Prostate gland (tissue), 2 donors: ENCODE measurements at regions not wholly inside any gene's neighbourhood (a gene's known extent, or its start where the extent isn't known, plus 50 kb on each side); places are given as distances from the start of the nearest gene placed in this dataset.

Experiments used
- DNase-seq: peaks from one replicate; pipeline ENCODE4 v3.0.0-alpha.2; 2019; ENCODE audit warnings: low spot score
- H3K27ac ChIP-seq, 2 donors: fragments of 200-600 bp; sonication (generic); 2 replicates each; pipeline ENCODE4 v1.5.1; 2017 to 2019
- H3K27me3 ChIP-seq: fragments of 200-600 bp; sonication (generic); replicated peaks from 2 replicates; pipeline ENCODE4 v1.5.1; 2019; ENCODE audit not compliant: insufficient read depth
- H3K36me3 ChIP-seq, 2 donors: fragments of 200-600 bp; sonication (generic); 1 replicate in 1 of 2; 2 replicates in 1 of 2; pipeline versions ENCODE4 v1.5.1 to v1.8.1; 2017 to 2019
- H3K4me1 ChIP-seq: fragments of 200-600 bp; sonication (generic); replicated peaks from 2 replicates; pipeline ENCODE4 v1.5.1; 2019
- H3K4me3 ChIP-seq, 2 donors: fragments of 200-600 bp; sonication (generic); 2 replicates each; pipeline ENCODE4 v1.5.1; 2017 to 2019
- H3K9me3 ChIP-seq: fragments of 200-600 bp; sonication (generic); 2 replicates; pipeline ENCODE4 v1.5.1; 2017
- CTCF ChIP-seq, 4 experiments: fragments of 200-600 bp in 2 of 4; fragments of 450-650 bp in 2 of 4; sonication (generic) in 2 of 4; IDR thresholded peaks; 1 replicate in 3 of 4; 2 replicates in 1 of 4; pipeline ENCODE4 v1.5.1; 2016 to 2019; ENCODE audit warnings: antibody characterized with exemption in 4 of 4, mild to moderate bottlenecking in 2 of 4, moderate library complexity in 2 of 4
- POLR2A ChIP-seq: fragments of 450-650 bp; IDR thresholded peaks from one replicate; pipeline ENCODE4 v1.6.1; 2016; ENCODE audit warnings: antibody characterized with exemption, mild to moderate bottlenecking
- POLR2AphosphoS5 ChIP-seq: sonication (generic); formaldehyde crosslinking; IDR thresholded peaks from one replicate; pipeline ENCODE4 v1.6.1; 2017; ENCODE audit warnings: antibody characterized with exemption
- WGBS: methylation state at CpG from one replicate; pipeline ENCODE4 v1.1.5; 2018; 5-methylcytosine and 5-hydroxymethylcytosine counted together
- intact Hi-C: fragments of 100-400 bp; cut with DNase I; formaldehyde crosslinking; loops from one replicate; pipeline ENCODE4 v1.14.2; 2022

GRCh38 chr12:73506611-73507010 lies 1031.0 kb upstream of the ATXN7L3B start:
- Histone ChIP-seq H3K27ac (no peak overlapping the region), H3K27me3 (no peaks in the 10 kb centered on the region), H3K4me1 (no peaks in the 10 kb centered on the region), H3K4me3 (no peak overlapping the region), H3K36me3 (no peaks in the 10 kb centered on the region), H3K9me3 (no peaks in the 10 kb centered on the region)
- intact Hi-C loops: no loop called here
- WGBS: 76% methylated on average over 1 of the region's 1 CpG
- no peak for TF ChIP-seq CTCF (IDR thresholded peaks at IDR 0.05)
- DNase-seq: no peak

DNA sequence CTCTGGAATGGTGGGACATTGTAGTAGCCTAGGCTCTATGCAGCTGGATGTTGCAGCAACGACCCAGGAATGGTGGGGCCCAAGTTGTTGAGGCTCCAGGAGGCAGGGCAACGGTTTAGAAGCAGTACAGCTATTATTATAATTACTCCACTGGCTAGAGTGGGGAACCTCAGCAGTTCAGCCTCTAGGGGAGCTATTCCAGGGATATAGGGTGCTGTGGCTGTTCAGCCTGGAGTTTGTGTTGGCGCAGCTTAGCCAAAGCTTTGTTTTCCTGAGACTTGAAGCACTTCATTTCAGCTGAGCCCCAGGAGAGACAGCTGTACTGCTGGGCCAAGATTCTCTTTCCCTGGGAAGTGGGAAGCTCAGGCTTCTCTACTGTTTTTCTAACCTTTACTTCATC lies 1023.0 kb upstream of the ATXN7L3B start:
- Histone ChIP-seq H3K27ac (no peak overlapping the region), H3K4me1 (no peaks in the 10 kb centered on the region), H3K9me3 (no peaks in the 10 kb centered on the region), H3K4me3 (no peak overlapping the region), H3K27me3 (no peaks in the 10 kb centered on the region), H3K36me3 (no peaks in the 10 kb centered on the region)
- DNase-seq: no peak
- TF ChIP-seq CTCF (IDR thresholded peaks at IDR 0.05): no peak
- TF ChIP-seq POLR2A: no peak
- TF ChIP-seq POLR2AphosphoS5: no peak
- intact Hi-C loops: no loop called here
- WGBS: 86% methylated on average over 3 of the region's 3 CpGs

- Histone ChIP-seq H3K4me1 (no peaks in the 10 kb centered on the region), H3K36me3 (no peaks in the 10 kb centered on the region), H3K27ac (no peak overlapping the region), H3K27me3 (no peaks in the 10 kb centered on the region), H3K9me3 (no peaks in the 10 kb centered on the region), H3K4me3 (no peak overlapping the region)
- WGBS: 0% methylated on average over 1 of the region's 1 CpG
- DNase-seq: no peak
- intact Hi-C loops: no loop called here
- TF ChIP-seq POLR2AphosphoS5 (no peak), CTCF (IDR thresholded peaks at IDR 0.05) (no peak), POLR2A (no peak)
These were observed 1019.8 kb upstream of the ATXN7L3B start for GRCh38 chr12:73517859-73518258.

DNA sequence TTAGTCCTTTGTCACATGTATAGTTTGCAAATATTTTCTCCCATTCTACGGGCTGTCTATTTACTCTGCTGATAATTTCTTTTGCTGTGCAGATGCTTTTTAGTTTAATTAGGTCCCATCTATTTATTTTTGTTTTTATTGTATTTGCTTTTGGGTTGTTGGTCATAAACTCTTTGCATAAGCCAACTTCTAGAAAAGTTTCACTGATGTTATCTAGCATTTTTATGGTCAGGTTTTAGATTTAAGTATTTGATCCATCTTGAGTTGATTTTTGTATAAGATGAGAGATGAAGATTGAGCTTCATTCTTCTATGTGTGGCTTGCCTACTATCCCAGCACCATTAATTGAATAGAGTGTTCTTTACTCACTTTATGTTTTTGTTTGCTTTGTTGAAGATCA lies 1008.4 kb upstream of the ATXN7L3B start:
- no peak for TF ChIP-seq POLR2A
- peak; percentile 35 for TF ChIP-seq POLR2AphosphoS5
- WGBS: 33% methylated on average over 1 of the region's 1 CpG

GRCh38 chr12:73529954-73530353 lies 1007.7 kb upstream of the ATXN7L3B start:
- intact Hi-C loops: no loop called here
- TF ChIP-seq POLR2AphosphoS5: no peak
- TF ChIP-seq CTCF (IDR thresholded peaks at IDR 0.05): no peak

More for the DNA sequence above, 1008.4 kb upstream of the ATXN7L3B start:
- intact Hi-C loops: no loop called here
- no peak overlapping the region for H3K4me3 ChIP-seq
- no peaks in the 10 kb centered on the region for H3K4me1 ChIP-seq
- peak overlapping the region in 1 of 2 donors; percentile 5 for H3K27ac ChIP-seq
- no peak for DNase-seq
- H3K27me3 ChIP-seq: no peaks in the 10 kb centered on the region
- H3K36me3 ChIP-seq: no peaks in the 10 kb centered on the region
- H3K9me3 ChIP-seq: no peaks in the 10 kb centered on the region

DNA sequence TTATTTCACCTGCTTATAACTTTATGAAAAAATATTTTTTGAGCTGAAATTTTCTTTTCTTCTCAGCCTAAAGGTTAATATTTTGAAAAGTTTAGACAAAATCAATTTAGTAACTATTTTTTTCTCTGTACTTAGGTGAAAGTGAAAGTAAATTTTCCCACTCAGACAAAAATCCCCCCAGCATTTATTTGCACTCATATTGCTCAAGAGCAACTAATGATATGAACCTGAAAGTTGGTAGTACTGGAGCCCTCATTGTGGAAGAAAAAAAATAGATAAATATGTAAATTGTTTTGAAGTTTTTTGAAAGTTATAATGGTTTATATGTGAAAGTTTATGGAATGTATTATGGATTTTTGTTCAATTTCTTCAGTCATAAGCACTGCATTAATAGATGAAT lies 1005.9 kb upstream of the ATXN7L3B start:
- TF ChIP-seq POLR2AphosphoS5: no peak
- DNase-seq: no peak
- H3K27me3 ChIP-seq: no peaks in the 10 kb centered on the region
- no peaks in the 10 kb centered on the region for H3K9me3 ChIP-seq
- no peaks in the 10 kb centered on the region for H3K36me3 ChIP-seq
- no peaks in the 10 kb centered on the region for H3K4me1 ChIP-seq
- no peak overlapping the region for H3K27ac ChIP-seq
- H3K4me3 ChIP-seq: no peak overlapping the region
- intact Hi-C loops: no loop called here

More at GRCh38 chr12:73529954-73530353, 1007.7 kb upstream of the ATXN7L3B start:
- H3K36me3 ChIP-seq: no peaks in the 10 kb centered on the region
- H3K27ac ChIP-seq: no peak overlapping the region
- no peak for DNase-seq
- no peaks in the 10 kb centered on the region for H3K9me3 ChIP-seq
- H3K4me3 ChIP-seq: no peak overlapping the region
- H3K4me1 ChIP-seq: no peaks in the 10 kb centered on the region
- no peaks in the 10 kb centered on the region for H3K27me3 ChIP-seq
